Ishikawa (cell line): ENCODE measurements at regions not wholly inside any gene's neighbourhood (a gene's known extent, or its start where the extent isn't known, plus 50 kb on each side); places are given as distances from the start of the nearest gene placed in this dataset.

Experiments used
- CEBPB ChIP-seq: IDR thresholded peaks from 2 replicates; pipeline ENCODE4 v1.6.1; 2012
- CREB1 ChIP-seq: IDR thresholded peaks from 2 replicates; pipeline ENCODE4 v1.6.1; 2012; ENCODE audit warnings: low read depth
- EGR1 ChIP-seq: IDR thresholded peaks from 2 replicates; pipeline ENCODE4 v1.6.1; 2012
- EP300 ChIP-seq: IDR thresholded peaks from 2 replicates; pipeline ENCODE4 v1.6.1; 2012; ENCODE audit warnings: borderline replicate concordance
- FOXM1 ChIP-seq: IDR thresholded peaks from 2 replicates; pipeline ENCODE4 v1.6.1; 2012; ENCODE audit warnings: low read depth, borderline replicate concordance
- NFIC ChIP-seq: IDR thresholded peaks from 2 replicates; pipeline ENCODE4 v1.6.1; 2012
- RAD21 ChIP-seq: IDR thresholded peaks from 2 replicates; pipeline ENCODE4 v1.6.1; 2012; ENCODE audit warnings: low read depth
- TAF1 ChIP-seq: IDR thresholded peaks from 2 replicates; pipeline ENCODE4 v1.6.1; 2012; ENCODE audit warnings: low read depth, mild to moderate bottlenecking
- TCF12 ChIP-seq: IDR thresholded peaks from 2 replicates; pipeline ENCODE4 v1.6.1; 2012; ENCODE audit warnings: low read depth
- TEAD4 ChIP-seq: IDR thresholded peaks from 2 replicates; pipeline ENCODE4 v1.6.1; 2012
- YY1 ChIP-seq: IDR thresholded peaks from 2 replicates; pipeline ENCODE4 v1.6.1; 2012; ENCODE audit warnings: low read depth
- ZBTB7A ChIP-seq: IDR thresholded peaks from 2 replicates; pipeline ENCODE4 v1.6.1; 2012; ENCODE audit warnings: low read depth
- TF ChIP-seq, protein P1 (sequence below): IDR thresholded peaks from 2 replicates; pipeline ENCODE4 v1.6.1; 2012
- TF ChIP-seq, protein P2 (sequence below): IDR thresholded peaks from 2 replicates; pipeline ENCODE4 v1.6.1; 2012
- TF ChIP-seq, protein P3 (sequence below): IDR thresholded peaks from 2 replicates; pipeline ENCODE4 v1.6.1; 2012; ENCODE audit warnings: low read depth, mild to moderate bottlenecking

DNA sequence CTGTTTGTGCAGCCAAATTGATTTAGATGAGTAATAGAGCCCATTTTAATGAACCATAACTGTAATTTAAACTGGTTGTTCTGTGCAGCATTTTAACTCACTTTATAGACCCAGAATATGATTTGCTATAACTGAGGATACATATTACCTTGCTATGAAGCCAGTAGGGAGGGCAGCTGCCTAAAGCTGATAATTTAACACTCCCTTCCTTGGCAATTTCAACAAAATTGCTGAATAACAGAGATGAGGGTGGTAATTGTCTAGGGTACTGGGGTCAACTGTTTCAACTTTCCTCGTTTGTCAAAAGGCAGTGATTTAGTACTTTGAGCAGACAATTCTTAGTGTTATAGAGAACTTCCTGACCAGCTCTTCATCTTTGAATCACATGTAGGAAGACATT, 304.9 kb upstream of the POU1F1 start:
- no peak for TF ChIP-seq NFIC
- TF ChIP-seq EGR1, result no peak
- TF ChIP-seq RAD21, result no peak
- TF ChIP-seq YY1, result no peak
- no peak for TF ChIP-seq ZBTB7A
- TF ChIP-seq, protein P1, sequence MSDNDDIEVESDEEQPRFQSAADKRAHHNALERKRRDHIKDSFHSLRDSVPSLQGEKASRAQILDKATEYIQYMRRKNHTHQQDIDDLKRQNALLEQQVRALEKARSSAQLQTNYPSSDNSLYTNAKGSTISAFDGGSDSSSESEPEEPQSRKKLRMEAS, result no peak
- no peak for TF ChIP-seq CREB1
- no peak for TF ChIP-seq CEBPB
- no peak for TF ChIP-seq TCF12
- no peak for TF ChIP-seq TAF1
- TF ChIP-seq, protein P2, sequence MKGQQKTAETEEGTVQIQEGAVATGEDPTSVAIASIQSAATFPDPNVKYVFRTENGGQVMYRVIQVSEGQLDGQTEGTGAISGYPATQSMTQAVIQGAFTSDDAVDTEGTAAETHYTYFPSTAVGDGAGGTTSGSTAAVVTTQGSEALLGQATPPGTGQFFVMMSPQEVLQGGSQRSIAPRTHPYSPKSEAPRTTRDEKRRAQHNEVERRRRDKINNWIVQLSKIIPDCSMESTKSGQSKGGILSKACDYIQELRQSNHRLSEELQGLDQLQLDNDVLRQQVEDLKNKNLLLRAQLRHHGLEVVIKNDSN, result no peak
- no peak for TF ChIP-seq FOXM1
- TF ChIP-seq EP300, result no peak
- TF ChIP-seq, protein P3, sequence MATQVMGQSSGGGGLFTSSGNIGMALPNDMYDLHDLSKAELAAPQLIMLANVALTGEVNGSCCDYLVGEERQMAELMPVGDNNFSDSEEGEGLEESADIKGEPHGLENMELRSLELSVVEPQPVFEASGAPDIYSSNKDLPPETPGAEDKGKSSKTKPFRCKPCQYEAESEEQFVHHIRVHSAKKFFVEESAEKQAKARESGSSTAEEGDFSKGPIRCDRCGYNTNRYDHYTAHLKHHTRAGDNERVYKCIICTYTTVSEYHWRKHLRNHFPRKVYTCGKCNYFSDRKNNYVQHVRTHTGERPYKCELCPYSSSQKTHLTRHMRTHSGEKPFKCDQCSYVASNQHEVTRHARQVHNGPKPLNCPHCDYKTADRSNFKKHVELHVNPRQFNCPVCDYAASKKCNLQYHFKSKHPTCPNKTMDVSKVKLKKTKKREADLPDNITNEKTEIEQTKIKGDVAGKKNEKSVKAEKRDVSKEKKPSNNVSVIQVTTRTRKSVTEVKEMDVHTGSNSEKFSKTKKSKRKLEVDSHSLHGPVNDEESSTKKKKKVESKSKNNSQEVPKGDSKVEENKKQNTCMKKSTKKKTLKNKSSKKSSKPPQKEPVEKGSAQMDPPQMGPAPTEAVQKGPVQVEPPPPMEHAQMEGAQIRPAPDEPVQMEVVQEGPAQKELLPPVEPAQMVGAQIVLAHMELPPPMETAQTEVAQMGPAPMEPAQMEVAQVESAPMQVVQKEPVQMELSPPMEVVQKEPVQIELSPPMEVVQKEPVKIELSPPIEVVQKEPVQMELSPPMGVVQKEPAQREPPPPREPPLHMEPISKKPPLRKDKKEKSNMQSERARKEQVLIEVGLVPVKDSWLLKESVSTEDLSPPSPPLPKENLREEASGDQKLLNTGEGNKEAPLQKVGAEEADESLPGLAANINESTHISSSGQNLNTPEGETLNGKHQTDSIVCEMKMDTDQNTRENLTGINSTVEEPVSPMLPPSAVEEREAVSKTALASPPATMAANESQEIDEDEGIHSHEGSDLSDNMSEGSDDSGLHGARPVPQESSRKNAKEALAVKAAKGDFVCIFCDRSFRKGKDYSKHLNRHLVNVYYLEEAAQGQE, result no peak
- TF ChIP-seq TEAD4, result no peak

DNA sequence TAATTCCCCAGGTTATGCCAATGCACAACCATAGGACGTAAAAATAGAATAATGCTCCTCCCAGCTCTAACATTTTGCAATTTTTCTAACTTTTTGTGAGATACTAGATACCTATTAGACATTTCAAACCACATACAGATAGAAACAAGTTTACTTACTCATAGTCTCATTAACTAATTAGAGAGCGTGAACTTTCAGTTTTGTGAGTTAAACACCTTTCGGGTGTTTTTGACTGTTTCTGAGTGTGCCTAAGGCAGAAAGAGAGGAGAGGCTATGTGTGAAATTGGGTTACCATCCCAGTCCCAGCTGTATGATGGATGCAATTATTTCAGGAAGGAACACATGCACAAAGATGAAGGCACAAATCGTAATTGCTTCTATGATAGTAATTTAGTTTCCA, 300.4 kb upstream of the POU1F1 start:
- TF ChIP-seq CREB1 (no peak), RAD21 (no peak), TEAD4 (no peak), EP300 (no peak), YY1 (no peak), FOXM1 (no peak), EGR1 (no peak)
- TF ChIP-seq, protein P3, result no peak
- TF ChIP-seq, protein P2, result no peak
- TF ChIP-seq, protein P1, result no peak

DNA sequence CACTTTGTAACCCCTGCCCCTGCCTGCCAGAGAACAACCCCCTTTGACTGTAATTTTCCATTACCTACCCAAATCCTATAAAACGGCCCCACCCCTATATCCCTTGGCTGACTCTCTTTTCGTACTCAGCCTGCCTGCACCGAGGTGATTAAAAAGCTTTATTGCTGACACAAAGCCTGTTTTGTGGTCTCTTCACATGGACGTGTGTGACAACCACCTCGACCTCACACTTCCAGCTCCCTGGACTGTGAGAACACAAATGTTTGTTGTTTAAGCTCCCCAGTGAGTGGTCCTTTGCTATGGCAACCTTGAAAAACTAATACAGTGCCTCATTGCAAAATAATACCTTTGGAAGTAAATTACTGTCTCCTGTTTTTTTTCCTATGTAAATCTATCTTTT, 299.2 kb upstream of the POU1F1 start:
- TF ChIP-seq TCF12, result no peak
- TF ChIP-seq, protein P3, result no peak
- no peak for TF ChIP-seq YY1
- TF ChIP-seq CREB1, result no peak
- no peak for TF ChIP-seq RAD21
- TF ChIP-seq NFIC, result no peak
- TF ChIP-seq, protein P1, result no peak
- no peak for TF ChIP-seq FOXM1
- no peak for TF ChIP-seq TEAD4
- TF ChIP-seq CEBPB, result no peak
- TF ChIP-seq, protein P2, result no peak
- no peak for TF ChIP-seq ZBTB7A
- no peak for TF ChIP-seq TAF1
- TF ChIP-seq EP300, result no peak
- no peak for TF ChIP-seq EGR1

DNA sequence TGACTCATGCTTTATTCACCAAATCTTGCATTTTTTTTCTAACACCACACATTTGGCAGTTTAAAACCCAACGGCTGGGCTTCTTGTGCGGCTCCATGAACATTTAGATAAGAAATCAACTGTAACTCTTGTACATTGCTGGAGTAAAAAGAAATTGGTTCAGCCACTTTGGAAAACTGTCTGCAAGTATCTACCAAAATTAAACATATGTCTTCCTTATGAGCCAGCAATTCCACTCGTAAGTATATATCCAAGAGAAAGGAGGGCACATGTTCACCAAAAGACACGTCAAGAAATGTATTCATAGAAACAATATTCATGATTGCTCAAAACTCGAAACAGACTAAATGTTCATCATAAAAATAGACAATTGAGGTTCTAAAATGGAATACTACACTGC, 291.9 kb upstream of the POU1F1 start:
- TF ChIP-seq EGR1 (no peak), CEBPB (no peak), FOXM1 (no peak), CREB1 (no peak), TCF12 (no peak), NFIC (no peak), YY1 (no peak), ZBTB7A (no peak), TEAD4 (no peak), EP300 (no peak)
- TF ChIP-seq, protein P2, result no peak
- TF ChIP-seq, protein P3, result no peak
